ENCODE measurements at regions not wholly inside any gene's neighbourhood (a gene's known extent, or its start where the extent isn't known, plus 50 kb on each side); places are given as distances from the start of the nearest gene placed in this dataset.

- Histone ChIP-seq H3K23ac (ENCODE audit: low read length) (no peak overlapping the region), H3K4me2 (ENCODE audit: low read length) (no peak overlapping the region), H2BK120ac (ENCODE audit: insufficient read depth, low read length, poor library complexity) (no peak overlapping the region), H2BK5ac (ENCODE audit: low read depth, low read length, poor library complexity) (no peak overlapping the region), H3K4me1 (ENCODE audit: control insufficient read depth in 1 of 2, insufficient read depth in 2 of 2, low read length in 2 of 2) (no peaks in the 10 kb centered on the region), H3K4ac (ENCODE audit: low read depth, low read length) (no peak overlapping the region), H2AK5ac (ENCODE audit: low read length) (no peak overlapping the region), H3K79me2 (ENCODE audit: control insufficient read depth, insufficient read depth, low read length, poor library complexity) (no peaks in the 10 kb centered on the region), H3K18ac (ENCODE audit: low read length) (no peak overlapping the region), H4K8ac (ENCODE audit: low read depth, low read length) (no peak overlapping the region), H3K4me3 (ENCODE audit: low read depth, low read length) (no peak overlapping the region), H3K27ac (ENCODE audit: low read depth, low read length) (no peak overlapping the region), H3K79me1 (ENCODE audit: low read length) (no peaks in the 10 kb centered on the region), H2BK12ac (ENCODE audit: low read length) (no peak overlapping the region), H4K91ac (ENCODE audit: low read depth, low read length) (no peak overlapping the region), H3K14ac (ENCODE audit: low read length) (no peak overlapping the region), H3K27me3 (ENCODE audit: insufficient read depth, low read length) (no peaks in the 10 kb centered on the region), H3K9ac (ENCODE audit: low read length) (no peak overlapping the region), H2AFZ (ENCODE audit: insufficient read depth, low read length, poor library complexity) (no peak overlapping the region), H3K36me3 (ENCODE audit: control insufficient read depth in 1 of 2, insufficient read depth in 2 of 2, low read length in 2 of 2) (no peaks in the 10 kb centered on the region), H3K9me3 (ENCODE audit: insufficient read depth, low read depth, low read length) (no peaks in the 10 kb centered on the region), H4K12ac (ENCODE audit: low read depth, low read length) (no peak overlapping the region)
- no CpG with 5 or more reads among the region's 2 CpGs for WGBS (ENCODE audit: extremely low coverage, insufficient coverage, insufficient read length)
- DNase-seq: no peak
These were observed 72.4 kb downstream of the FH start for GRCh38 chr1:241447031-241447644.

- Histone ChIP-seq H3K23ac (ENCODE audit: low read length) (no peak overlapping the region), H3K14ac (ENCODE audit: low read length) (no peak overlapping the region), H3K79me1 (ENCODE audit: low read length) (no peaks in the 10 kb centered on the region), H4K91ac (ENCODE audit: low read depth, low read length) (no peak overlapping the region), H3K36me3 (ENCODE audit: control insufficient read depth in 1 of 2, insufficient read depth in 2 of 2, low read length in 2 of 2) (no peaks in the 10 kb centered on the region), H2AK5ac (ENCODE audit: low read length) (no peak overlapping the region), H2AFZ (ENCODE audit: insufficient read depth, low read length, poor library complexity) (no peak overlapping the region), H4K8ac (ENCODE audit: low read depth, low read length) (no peak overlapping the region), H3K27ac (ENCODE audit: low read depth, low read length) (no peak overlapping the region), H2BK12ac (ENCODE audit: low read length) (no peak overlapping the region), H3K4me2 (ENCODE audit: low read length) (no peak overlapping the region), H3K9ac (ENCODE audit: low read length) (no peak overlapping the region), H4K12ac (ENCODE audit: low read depth, low read length) (no peak overlapping the region), H3K79me2 (ENCODE audit: control insufficient read depth, insufficient read depth, low read length, poor library complexity) (no peaks in the 10 kb centered on the region), H3K9me3 (ENCODE audit: insufficient read depth, low read depth, low read length) (no peaks in the 10 kb centered on the region), H3K4me1 (ENCODE audit: control insufficient read depth in 1 of 2, insufficient read depth in 2 of 2, low read length in 2 of 2) (no peaks in the 10 kb centered on the region), H3K18ac (ENCODE audit: low read length) (no peak overlapping the region), H3K4ac (ENCODE audit: low read depth, low read length) (no peak overlapping the region), H3K27me3 (ENCODE audit: insufficient read depth, low read length) (no peaks in the 10 kb centered on the region), H3K4me3 (ENCODE audit: low read depth, low read length) (no peak overlapping the region), H2BK5ac (ENCODE audit: low read depth, low read length, poor library complexity) (no peak overlapping the region), H2BK120ac (ENCODE audit: insufficient read depth, low read length, poor library complexity) (no peak overlapping the region)
- no peak for DNase-seq
- WGBS (ENCODE audit: extremely low coverage, insufficient coverage, insufficient read length): no CpG with 5 or more reads among the region's 3 CpGs
These were observed 74.7 kb downstream of the FH start for GRCh38 chr1:241444836-241445235.

GRCh38 chr1:241443561-241443960 is 76.0 kb downstream of the FH start:
- Histone ChIP-seq H3K4me2 (ENCODE audit: low read length) (no peak overlapping the region), H2AFZ (ENCODE audit: insufficient read depth, low read length, poor library complexity) (no peak overlapping the region), H2BK5ac (ENCODE audit: low read depth, low read length, poor library complexity) (no peak overlapping the region), H4K91ac (ENCODE audit: low read depth, low read length) (no peak overlapping the region), H2BK120ac (ENCODE audit: insufficient read depth, low read length, poor library complexity) (no peak overlapping the region), H2BK12ac (ENCODE audit: low read length) (no peak overlapping the region), H4K12ac (ENCODE audit: low read depth, low read length) (no peak overlapping the region), H3K4ac (ENCODE audit: low read depth, low read length) (no peak overlapping the region), H3K9ac (ENCODE audit: low read length) (no peak overlapping the region), H3K79me1 (ENCODE audit: low read length) (no peaks in the 10 kb centered on the region), H2AK5ac (ENCODE audit: low read length) (no peak overlapping the region), H3K23ac (ENCODE audit: low read length) (no peak overlapping the region), H3K36me3 (ENCODE audit: control insufficient read depth in 1 of 2, insufficient read depth in 2 of 2, low read length in 2 of 2) (no peaks in the 10 kb centered on the region), H3K4me3 (ENCODE audit: low read depth, low read length) (no peak overlapping the region), H3K4me1 (ENCODE audit: control insufficient read depth in 1 of 2, insufficient read depth in 2 of 2, low read length in 2 of 2) (no peaks in the 10 kb centered on the region), H3K18ac (ENCODE audit: low read length) (no peak overlapping the region), H3K27me3 (ENCODE audit: insufficient read depth, low read length) (no peaks in the 10 kb centered on the region), H4K8ac (ENCODE audit: low read depth, low read length) (no peak overlapping the region), H3K9me3 (ENCODE audit: insufficient read depth, low read depth, low read length) (no peaks in the 10 kb centered on the region), H3K79me2 (ENCODE audit: control insufficient read depth, insufficient read depth, low read length, poor library complexity) (no peaks in the 10 kb centered on the region), H3K14ac (ENCODE audit: low read length) (no peak overlapping the region), H3K27ac (ENCODE audit: low read depth, low read length) (no peak overlapping the region)
- WGBS (ENCODE audit: extremely low coverage, insufficient coverage, insufficient read length): no CpG with 5 or more reads among the region's 2 CpGs
- no peak for DNase-seq

GRCh38 chr1:241442686-241443085 is 76.9 kb downstream of the FH start:
- H3K4me3 ChIP-seq (ENCODE audit: low read depth, low read length): no peak overlapping the region
- no peak overlapping the region for H4K91ac ChIP-seq (ENCODE audit: low read depth, low read length)
- H3K4me2 ChIP-seq (ENCODE audit: low read length): no peak overlapping the region
- H2BK12ac ChIP-seq (ENCODE audit: low read length): no peak overlapping the region
- no peak overlapping the region for H3K27ac ChIP-seq (ENCODE audit: low read depth, low read length)
- no peaks in the 10 kb centered on the region for H3K27me3 ChIP-seq (ENCODE audit: insufficient read depth, low read length)
- no peak overlapping the region for H4K12ac ChIP-seq (ENCODE audit: low read depth, low read length)
- H2AK5ac ChIP-seq (ENCODE audit: low read length): no peak overlapping the region
- H4K8ac ChIP-seq (ENCODE audit: low read depth, low read length): no peak overlapping the region
- H3K14ac ChIP-seq (ENCODE audit: low read length): no peak overlapping the region
- H2BK5ac ChIP-seq (ENCODE audit: low read depth, low read length, poor library complexity): no peak overlapping the region
- no peak overlapping the region for H3K4ac ChIP-seq (ENCODE audit: low read depth, low read length)
- no CpG with 5 or more reads among the region's 4 CpGs for WGBS (ENCODE audit: extremely low coverage, insufficient coverage, insufficient read length)
- no peaks in the 10 kb centered on the region for H3K9me3 ChIP-seq (ENCODE audit: insufficient read depth, low read depth, low read length)
- H3K23ac ChIP-seq (ENCODE audit: low read length): no peak overlapping the region
- no peak overlapping the region for H2AFZ ChIP-seq (ENCODE audit: insufficient read depth, low read length, poor library complexity)
- no peaks in the 10 kb centered on the region for H3K36me3 ChIP-seq (ENCODE audit: control insufficient read depth in 1 of 2, insufficient read depth in 2 of 2, low read length in 2 of 2)
- H3K4me1 ChIP-seq (ENCODE audit: control insufficient read depth in 1 of 2, insufficient read depth in 2 of 2, low read length in 2 of 2): no peaks in the 10 kb centered on the region
- H3K9ac ChIP-seq (ENCODE audit: low read length): no peak overlapping the region
- no peak for DNase-seq
- no peaks in the 10 kb centered on the region for H3K79me1 ChIP-seq (ENCODE audit: low read length)
- H3K79me2 ChIP-seq (ENCODE audit: control insufficient read depth, insufficient read depth, low read length, poor library complexity): no peaks in the 10 kb centered on the region
- no peak overlapping the region for H3K18ac ChIP-seq (ENCODE audit: low read length)
- no peak overlapping the region for H2BK120ac ChIP-seq (ENCODE audit: insufficient read depth, low read length, poor library complexity)

Measured in trophoblast cell (in vitro differentiated cells and primary cell).